ENCODE measurements at regions not wholly inside any gene's neighbourhood (a gene's known extent, or its start where the extent isn't known, plus 50 kb on each side); places are given as distances from the start of the nearest gene placed in this dataset.

DNA sequence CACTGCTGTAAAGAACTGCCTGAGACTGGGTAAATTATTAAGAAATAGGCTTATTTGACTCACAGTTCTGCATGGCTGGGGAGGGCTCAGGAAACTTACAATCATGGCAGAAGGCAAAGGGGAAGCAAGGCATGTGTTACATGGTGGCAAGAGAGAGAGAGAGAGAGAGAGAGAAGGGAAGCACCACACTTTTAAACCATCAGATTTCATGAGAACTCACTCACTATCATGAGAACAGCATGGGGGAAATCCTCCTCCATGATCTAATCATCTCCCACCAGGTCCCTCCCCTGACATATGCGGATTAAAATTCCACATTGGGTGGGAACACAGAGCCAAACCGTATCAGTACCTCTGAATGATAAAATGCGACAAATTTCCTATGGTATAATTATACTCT, 203.9 kb upstream of the MARCKS start:
- TF ChIP-seq CTCF (IDR thresholded peaks at IDR 0.05; ENCODE audit: insufficient read depth, low read depth, low read length), result no peak
- H3K36me3 ChIP-seq (ENCODE audit: control insufficient read depth, insufficient read depth, low read length), result no peaks in the 10 kb centered on the region
- no peak for DNase-seq (ENCODE audit: low read depth)
- ChIA-PET CTCF (no interaction called here), POLR2A (no interaction called here)
- H3K4me3 ChIP-seq (ENCODE audit: low read depth, low read length), result no peak overlapping the region
- H3K27me3 ChIP-seq (ENCODE audit: control insufficient read depth, insufficient read depth, low read length), result no peaks in the 10 kb centered on the region

- CTCF ChIA-PET, result no interaction called here
- no peaks in the 10 kb centered on the region for H3K27me3 ChIP-seq (ENCODE audit: control insufficient read depth, insufficient read depth, low read length)
- no peak overlapping the region for H3K4me3 ChIP-seq (ENCODE audit: low read depth, low read length)
- DNase-seq (ENCODE audit: low read depth), result no peak
- no peak for TF ChIP-seq CTCF (IDR thresholded peaks at IDR 0.05; ENCODE audit: insufficient read depth, low read depth, low read length)
- H3K36me3 ChIP-seq (ENCODE audit: control insufficient read depth, insufficient read depth, low read length), result no peaks in the 10 kb centered on the region
- POLR2A ChIA-PET, result no interaction called here
Measured at GRCh38 chr6:113654396-113654795, 202.7 kb upstream of the MARCKS start.

GRCh38 chr6:113655761-113656160, 201.4 kb upstream of the MARCKS start:
- DNase-seq (ENCODE audit: low read depth), result no peak
- POLR2A ChIA-PET, result no interaction called here
- Histone ChIP-seq H3K4me3 (ENCODE audit: low read depth, low read length) (no peak overlapping the region), H3K27me3 (ENCODE audit: control insufficient read depth, insufficient read depth, low read length) (no peaks in the 10 kb centered on the region), H3K36me3 (ENCODE audit: control insufficient read depth, insufficient read depth, low read length) (no peaks in the 10 kb centered on the region)
- CTCF ChIA-PET, result interaction anchor here (1.0 kb wide), 2 partner anchors 15 to 20 kb away, joined by 4 to 5 read pairs; no protein-coding TSS in a partner anchor
- TF ChIP-seq CTCF (IDR thresholded peaks at IDR 0.05; ENCODE audit: insufficient read depth, low read depth, low read length), result no peak

- ChIA-PET CTCF (no interaction called here), POLR2A (interaction anchor here (0.7 kb wide), 1 partner anchor 12 kb away, joined by 3 read pairs; no protein-coding TSS in a partner anchor)
- Histone ChIP-seq H3K4me3 (ENCODE audit: low read depth, low read length) (no peak overlapping the region), H3K27me3 (ENCODE audit: control insufficient read depth, insufficient read depth, low read length) (no peaks in the 10 kb centered on the region), H3K36me3 (ENCODE audit: control insufficient read depth, insufficient read depth, low read length) (no peaks in the 10 kb centered on the region)
- no peak for TF ChIP-seq CTCF (IDR thresholded peaks at IDR 0.05; ENCODE audit: insufficient read depth, low read depth, low read length)
- no peak for DNase-seq (ENCODE audit: low read depth)
Measured at GRCh38 chr6:113659762-113660404, 197.3 kb upstream of the MARCKS start.

DNA sequence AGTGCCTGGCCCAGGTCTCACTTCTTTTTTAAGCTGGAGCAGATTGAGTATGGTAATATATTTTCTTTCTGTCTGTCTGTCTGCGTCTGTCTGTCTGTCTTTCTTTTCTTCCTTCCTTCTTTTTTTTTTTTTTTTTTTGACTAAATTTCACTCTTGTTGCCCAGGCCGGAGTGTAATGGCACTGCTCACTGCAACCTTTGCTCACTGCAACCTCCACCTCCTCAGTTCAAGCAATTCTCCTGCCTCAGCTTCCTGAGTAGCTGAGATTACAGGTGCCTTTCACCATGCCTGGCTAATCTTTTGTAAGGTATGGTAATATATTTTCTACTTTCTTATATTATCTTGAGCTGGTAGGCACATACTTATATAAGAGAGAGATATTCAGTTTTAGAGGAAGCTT, 196.3 kb upstream of the MARCKS start:
- TF ChIP-seq CTCF (IDR thresholded peaks at IDR 0.05; ENCODE audit: insufficient read depth, low read depth, low read length), result no peak
- Histone ChIP-seq H3K4me3 (ENCODE audit: low read depth, low read length) (no peak overlapping the region), H3K27me3 (ENCODE audit: control insufficient read depth, insufficient read depth, low read length) (no peaks in the 10 kb centered on the region), H3K36me3 (ENCODE audit: control insufficient read depth, insufficient read depth, low read length) (no peaks in the 10 kb centered on the region)
- CTCF ChIA-PET, result interaction anchor here (0.9 kb wide), 1 partner anchor 198 kb away, joined by 3 read pairs; no protein-coding TSS in a partner anchor
- DNase-seq (ENCODE audit: low read depth), result no peak
- POLR2A ChIA-PET, result no interaction called here

All from BJ (cell line).